ENCODE measurements at regions not wholly inside any gene's neighbourhood (a gene's known extent, or its start where the extent isn't known, plus 50 kb on each side); places are given as distances from the start of the nearest gene placed in this dataset.

DNA sequence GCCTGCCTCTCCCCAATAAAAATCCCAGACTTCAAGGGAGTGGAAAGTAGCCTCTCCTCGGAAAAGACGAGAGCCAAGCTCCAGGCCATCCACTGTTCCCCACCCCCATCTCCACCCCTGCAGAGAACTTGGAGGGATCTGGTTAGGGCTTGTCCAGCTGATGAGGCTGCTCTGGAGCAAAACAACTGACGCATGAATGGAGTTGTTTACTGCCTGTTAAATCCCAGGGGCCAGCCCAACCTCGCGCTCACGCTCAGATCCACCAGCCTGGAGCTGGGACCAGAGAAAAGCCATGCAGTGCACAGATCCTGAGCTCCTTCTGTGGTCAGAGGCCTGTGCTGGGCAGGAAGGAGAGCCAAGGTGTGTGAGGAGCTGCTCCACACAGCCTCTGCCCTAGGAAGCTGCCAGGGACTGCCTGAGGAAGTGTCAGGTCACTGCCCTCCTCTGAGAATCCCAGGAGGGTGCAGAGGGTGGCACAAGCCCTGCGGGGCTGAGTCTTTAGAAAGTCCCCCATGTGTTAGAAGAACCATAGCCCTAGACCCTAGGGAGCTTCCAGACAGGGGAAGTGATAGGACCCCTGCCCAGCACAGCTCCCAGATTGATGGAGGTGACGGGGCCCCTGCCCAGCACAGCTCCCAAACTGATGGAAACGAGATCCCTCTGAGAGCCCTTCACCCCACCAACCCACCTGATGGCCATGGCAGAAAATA, 109.0 kb upstream of the IPO9 start:
- TF ChIP-seq, protein P1, sequence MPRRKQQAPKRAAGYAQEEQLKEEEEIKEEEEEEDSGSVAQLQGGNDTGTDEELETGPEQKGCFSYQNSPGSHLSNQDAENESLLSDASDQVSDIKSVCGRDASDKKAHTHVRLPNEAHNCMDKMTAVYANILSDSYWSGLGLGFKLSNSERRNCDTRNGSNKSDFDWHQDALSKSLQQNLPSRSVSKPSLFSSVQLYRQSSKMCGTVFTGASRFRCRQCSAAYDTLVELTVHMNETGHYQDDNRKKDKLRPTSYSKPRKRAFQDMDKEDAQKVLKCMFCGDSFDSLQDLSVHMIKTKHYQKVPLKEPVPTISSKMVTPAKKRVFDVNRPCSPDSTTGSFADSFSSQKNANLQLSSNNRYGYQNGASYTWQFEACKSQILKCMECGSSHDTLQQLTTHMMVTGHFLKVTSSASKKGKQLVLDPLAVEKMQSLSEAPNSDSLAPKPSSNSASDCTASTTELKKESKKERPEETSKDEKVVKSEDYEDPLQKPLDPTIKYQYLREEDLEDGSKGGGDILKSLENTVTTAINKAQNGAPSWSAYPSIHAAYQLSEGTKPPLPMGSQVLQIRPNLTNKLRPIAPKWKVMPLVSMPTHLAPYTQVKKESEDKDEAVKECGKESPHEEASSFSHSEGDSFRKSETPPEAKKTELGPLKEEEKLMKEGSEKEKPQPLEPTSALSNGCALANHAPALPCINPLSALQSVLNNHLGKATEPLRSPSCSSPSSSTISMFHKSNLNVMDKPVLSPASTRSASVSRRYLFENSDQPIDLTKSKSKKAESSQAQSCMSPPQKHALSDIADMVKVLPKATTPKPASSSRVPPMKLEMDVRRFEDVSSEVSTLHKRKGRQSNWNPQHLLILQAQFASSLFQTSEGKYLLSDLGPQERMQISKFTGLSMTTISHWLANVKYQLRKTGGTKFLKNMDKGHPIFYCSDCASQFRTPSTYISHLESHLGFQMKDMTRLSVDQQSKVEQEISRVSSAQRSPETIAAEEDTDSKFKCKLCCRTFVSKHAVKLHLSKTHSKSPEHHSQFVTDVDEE (CRISPR knock-in tag; IDR thresholded peaks at IDR 0.05) = no peak
- TF ChIP-seq ZFP3 (CRISPR knock-in tag; IDR thresholded peaks at IDR 0.05) = no peak
- TF ChIP-seq, protein P2, sequence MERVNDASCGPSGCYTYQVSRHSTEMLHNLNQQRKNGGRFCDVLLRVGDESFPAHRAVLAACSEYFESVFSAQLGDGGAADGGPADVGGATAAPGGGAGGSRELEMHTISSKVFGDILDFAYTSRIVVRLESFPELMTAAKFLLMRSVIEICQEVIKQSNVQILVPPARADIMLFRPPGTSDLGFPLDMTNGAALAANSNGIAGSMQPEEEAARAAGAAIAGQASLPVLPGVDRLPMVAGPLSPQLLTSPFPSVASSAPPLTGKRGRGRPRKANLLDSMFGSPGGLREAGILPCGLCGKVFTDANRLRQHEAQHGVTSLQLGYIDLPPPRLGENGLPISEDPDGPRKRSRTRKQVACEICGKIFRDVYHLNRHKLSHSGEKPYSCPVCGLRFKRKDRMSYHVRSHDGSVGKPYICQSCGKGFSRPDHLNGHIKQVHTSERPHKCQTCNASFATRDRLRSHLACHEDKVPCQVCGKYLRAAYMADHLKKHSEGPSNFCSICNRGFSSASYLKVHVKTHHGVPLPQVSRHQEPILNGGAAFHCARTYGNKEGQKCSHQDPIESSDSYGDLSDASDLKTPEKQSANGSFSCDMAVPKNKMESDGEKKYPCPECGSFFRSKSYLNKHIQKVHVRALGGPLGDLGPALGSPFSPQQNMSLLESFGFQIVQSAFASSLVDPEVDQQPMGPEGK (CRISPR knock-in tag; IDR thresholded peaks at IDR 0.05; ENCODE audit: borderline replicate concordance) = no peak
- TF ChIP-seq, protein P3, sequence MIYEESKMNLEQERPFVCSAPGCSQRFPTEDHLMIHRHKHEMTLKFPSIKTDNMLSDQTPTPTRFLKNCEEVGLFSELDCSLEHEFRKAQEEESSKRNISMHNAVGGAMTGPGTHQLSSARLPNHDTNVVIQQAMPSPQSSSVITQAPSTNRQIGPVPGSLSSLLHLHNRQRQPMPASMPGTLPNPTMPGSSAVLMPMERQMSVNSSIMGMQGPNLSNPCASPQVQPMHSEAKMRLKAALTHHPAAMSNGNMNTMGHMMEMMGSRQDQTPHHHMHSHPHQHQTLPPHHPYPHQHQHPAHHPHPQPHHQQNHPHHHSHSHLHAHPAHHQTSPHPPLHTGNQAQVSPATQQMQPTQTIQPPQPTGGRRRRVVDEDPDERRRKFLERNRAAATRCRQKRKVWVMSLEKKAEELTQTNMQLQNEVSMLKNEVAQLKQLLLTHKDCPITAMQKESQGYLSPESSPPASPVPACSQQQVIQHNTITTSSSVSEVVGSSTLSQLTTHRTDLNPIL (CRISPR knock-in tag; IDR thresholded peaks at IDR 0.05; ENCODE audit: low read depth) = no peak
- TF ChIP-seq CSDC2 (CRISPR knock-in tag; IDR thresholded peaks at IDR 0.05) = no peak
- no peak for TF ChIP-seq GLIS3 (CRISPR knock-in tag; IDR thresholded peaks at IDR 0.05)
- TF ChIP-seq BACH2 (CRISPR knock-in tag; IDR thresholded peaks at IDR 0.05; ENCODE audit: borderline replicate concordance) = no peak
- TF ChIP-seq RARB (CRISPR knock-in tag; IDR thresholded peaks at IDR 0.05) = no peak
